ENCODE measurements at regions not wholly inside any gene's neighbourhood (a gene's known extent, or its start where the extent isn't known, plus 50 kb on each side); places are given as distances from the start of the nearest gene placed in this dataset.

DNA sequence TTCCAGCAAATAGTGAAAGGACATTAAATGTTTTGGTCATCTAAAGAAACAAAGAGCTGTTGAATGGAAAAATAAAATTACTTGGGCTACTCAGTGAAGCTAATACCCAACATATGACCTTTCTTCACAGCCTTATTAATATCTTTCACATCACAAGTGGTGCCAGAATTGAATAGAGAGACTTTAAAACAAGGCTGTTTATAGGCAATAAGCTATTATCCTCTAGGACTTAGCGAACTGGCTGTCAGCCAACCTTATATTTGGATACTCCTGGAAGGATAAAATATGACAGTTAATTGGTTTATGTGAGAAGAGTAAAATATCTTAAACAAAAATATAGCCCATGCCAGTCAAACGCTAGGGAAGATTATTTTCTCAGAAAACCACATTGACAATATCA, 225.5 kb upstream of the BLID start:
- TF ChIP-seq, protein P1, sequence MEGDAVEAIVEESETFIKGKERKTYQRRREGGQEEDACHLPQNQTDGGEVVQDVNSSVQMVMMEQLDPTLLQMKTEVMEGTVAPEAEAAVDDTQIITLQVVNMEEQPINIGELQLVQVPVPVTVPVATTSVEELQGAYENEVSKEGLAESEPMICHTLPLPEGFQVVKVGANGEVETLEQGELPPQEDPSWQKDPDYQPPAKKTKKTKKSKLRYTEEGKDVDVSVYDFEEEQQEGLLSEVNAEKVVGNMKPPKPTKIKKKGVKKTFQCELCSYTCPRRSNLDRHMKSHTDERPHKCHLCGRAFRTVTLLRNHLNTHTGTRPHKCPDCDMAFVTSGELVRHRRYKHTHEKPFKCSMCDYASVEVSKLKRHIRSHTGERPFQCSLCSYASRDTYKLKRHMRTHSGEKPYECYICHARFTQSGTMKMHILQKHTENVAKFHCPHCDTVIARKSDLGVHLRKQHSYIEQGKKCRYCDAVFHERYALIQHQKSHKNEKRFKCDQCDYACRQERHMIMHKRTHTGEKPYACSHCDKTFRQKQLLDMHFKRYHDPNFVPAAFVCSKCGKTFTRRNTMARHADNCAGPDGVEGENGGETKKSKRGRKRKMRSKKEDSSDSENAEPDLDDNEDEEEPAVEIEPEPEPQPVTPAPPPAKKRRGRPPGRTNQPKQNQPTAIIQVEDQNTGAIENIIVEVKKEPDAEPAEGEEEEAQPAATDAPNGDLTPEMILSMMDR (conservative IDR thresholded peaks at IDR 0.05), result no peak
- no peak for TF ChIP-seq ZFX (IDR thresholded peaks at IDR 0.05)

All from C4-2B (cell line).